Activated T-cell treated with anti-CD3 and anti-CD28 coated beads for 4 hours (primary cell): ENCODE measurements at regions not wholly inside any gene's neighbourhood (a gene's known extent, or its start where the extent isn't known, plus 50 kb on each side); places are given as distances from the start of the nearest gene placed in this dataset.
A peak's percentile ranks its signal among the peaks of the same experiment; 100 is the strongest.

Source experiments
- DNase-seq: peaks from one replicate; pipeline ENCODE4 v3.0.0-alpha.2; 2020

DNA sequence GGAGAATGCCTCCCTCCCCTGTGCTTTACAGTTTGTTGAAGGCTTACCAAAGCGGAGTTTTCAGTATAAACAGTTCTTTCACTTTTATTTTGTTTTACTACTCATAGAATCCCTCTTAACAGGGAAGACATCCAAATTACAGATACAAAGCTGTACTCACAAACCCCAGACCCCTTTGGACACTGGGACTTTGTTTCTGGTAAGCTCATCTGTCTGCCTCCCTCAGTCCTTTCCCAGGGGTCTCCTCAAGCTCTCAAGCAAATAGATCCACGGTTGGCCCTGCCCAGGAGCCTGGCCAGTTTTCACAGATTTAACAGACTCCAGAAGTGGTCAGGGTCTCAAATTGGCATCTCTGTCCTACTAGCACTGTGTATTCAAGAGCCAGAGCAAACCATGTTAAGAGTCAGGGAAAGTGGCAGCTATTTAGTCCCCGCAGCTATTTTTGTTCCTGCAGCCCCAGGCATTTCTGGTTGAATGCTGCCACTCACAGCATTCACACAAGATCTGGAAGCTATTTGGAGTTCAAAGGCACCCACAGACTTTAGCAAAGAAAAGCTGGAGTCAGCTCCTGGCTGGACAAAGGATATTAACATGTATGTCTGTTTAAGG is 54.2 kb downstream of the TMEM100 start:
- DNase-seq: no peak

DNA sequence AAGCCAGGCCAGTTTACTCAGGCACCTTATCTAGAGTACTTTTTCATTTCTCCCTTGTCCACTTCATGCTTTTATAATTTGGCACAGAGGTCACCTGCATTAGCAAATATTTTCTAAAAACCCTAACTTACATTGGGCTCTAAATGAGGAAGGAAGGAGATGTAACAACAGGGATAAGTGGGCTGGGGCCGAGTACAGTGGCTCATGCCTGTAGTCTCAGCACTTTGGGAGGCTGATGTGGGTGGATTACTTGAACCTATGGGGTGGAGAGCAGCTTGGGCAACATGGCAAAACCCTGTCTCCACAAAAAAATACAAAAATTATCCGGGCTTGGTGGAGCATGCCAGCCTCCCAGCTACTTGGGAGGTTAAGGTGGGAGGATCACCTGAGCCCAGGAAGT is 55.9 kb downstream of the TMEM100 start:
- DNase-seq: no peak

DNA sequence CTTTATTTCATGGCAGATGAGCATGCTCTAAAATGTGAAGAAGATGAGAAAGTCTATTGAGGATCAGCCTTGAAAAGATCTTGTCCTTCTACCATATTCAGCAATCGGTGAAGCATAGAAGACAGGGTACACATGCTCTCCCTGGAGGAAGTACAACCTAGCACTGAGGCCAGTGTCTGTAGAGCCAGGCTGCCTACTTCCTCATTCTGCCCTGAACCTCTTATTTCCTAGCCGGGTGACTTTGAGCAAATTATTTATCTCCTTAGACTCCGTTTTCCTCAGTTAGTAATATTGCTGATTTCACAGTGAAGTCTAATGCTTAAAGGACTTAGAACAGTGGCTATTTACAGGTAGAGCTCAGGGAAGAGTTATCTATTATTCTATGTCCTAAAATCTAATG is 58.4 kb downstream of the TMEM100 start:
- no peak for DNase-seq

DNA sequence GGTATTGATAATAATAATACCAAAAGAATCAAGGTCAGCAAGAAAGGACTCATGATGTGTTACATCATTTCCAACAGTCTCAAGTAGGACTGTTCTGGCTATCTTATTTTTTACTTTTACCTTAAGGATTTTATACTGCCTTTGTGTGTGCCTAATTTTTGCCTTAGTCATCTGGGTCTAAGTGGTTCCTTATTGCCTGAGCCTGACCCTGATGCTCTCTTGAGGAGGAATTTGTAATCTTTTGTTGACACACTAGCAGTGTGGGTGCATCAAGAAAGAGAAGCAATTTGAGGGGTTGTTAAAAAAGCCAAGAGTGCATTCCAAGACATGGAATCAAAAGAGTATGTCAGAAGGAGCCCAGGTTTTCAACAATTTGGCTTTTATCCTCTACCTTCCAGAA is 59.3 kb downstream of the TMEM100 start:
- DNase-seq: no peak

DNA sequence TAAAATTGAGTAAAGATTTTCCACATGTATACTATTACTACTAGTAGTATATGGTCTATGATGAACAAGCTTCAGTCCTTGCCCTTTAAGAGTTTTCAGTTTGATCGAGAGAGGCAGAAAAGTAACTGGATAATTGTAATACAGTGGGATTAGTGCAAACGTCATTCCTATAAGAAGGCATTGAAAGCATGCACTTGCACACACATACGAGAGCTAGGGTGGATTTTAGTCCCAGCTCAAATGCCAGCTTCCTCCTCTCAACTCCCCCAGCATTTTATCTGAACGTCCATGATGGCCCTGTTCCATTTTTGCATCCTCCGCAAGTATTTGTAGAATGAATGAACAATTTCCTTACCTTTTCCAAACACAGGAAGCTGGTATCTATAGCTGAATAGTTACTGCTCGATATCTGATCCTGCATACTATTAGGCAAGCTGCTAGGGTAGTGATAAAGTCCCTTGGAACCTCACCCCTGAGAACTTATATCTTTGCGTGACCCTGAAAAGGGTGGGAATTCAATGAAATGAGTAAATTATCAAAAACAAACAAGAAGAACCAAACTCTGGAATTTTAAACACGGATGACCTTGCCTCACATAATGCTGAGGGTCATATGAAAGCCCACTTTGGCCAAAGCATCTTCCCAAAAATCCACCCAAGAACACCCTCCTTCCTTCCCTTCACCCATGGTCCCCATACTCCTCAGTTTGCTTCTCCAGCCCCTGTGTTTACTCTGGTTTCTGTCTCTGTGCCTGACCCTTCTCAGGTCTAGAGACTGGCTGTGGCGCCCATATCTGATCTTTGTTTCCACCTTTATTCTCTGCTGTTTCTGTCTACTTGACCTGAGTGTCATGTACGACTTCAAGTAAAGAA is 60.5 kb downstream of the TMEM100 start:
- no peak for DNase-seq

DNA sequence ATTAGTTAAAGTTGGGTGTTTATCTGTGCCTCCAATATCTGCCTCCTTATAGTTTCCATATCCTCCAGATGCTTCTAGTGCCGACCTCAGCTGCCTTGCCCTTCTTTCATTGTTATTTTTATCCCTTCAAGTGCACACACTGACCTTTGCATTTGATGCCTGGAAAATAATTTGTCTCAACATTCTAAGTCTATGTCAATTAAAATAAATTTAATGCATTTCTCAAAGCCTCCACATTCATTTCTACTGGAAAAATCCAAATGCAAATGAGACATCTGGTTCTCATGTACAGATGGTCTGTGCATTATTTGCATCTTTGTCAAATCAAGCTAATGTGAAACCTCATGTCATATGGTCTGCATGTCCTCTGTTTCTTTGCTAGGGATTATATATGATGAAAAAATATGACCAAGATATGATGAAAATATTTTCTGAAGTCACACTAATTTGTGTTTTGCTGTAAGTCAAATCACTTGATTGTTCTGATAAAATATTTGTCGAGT is 61.4 kb downstream of the TMEM100 start:
- no peak for DNase-seq

DNA sequence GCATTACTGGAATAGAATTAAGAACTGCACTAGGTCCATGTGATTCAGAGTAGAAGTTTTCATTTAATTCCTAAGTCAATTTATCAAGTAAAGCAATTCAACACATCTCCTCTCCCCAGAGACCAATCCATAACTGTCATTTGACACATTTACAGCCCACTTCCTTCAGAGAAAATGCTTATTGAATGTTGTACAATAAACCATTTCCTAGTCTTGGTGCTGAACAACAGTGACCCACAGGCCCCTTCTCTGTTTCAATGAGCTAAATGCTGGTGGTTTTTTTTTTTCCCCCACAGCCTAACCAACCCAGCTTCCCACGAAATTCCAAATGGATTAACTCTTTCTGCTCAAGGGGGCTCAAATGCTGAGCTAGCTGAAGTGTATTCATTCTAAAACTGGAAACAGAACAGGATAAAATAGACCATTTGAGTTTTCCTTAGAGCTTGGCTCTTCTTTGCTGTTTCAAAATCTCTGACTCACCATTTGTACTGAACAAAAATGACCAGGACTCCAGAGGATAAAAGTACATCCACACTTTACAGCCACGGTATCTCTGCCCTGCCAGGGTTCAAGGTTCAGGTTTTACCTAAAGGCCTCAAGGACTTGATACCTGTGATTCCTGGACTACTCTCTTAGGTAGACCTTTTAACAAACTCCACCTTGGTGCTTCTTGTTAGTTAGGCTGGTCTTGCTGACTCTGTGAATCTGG is 62.3 kb downstream of the TMEM100 start:
- DNase-seq: no peak

DNA sequence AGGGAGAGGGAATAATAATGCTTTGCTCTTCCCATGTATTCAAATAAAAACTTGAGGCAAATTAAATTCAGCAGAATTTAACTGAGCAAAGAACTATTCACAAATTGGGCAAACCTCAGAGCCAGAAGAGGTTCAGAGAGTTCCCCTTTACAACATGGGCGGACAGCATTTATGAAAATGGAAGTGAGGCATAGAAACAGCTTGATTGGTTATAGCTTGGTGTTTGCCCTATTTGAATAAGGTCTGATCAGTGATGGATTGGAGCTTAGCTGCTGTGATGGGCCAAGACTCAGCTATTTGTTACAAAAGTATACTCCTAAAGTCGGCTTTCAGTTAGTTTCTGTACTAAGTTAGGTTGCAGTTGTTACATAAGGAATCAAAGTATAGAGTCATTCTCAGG is 63.0 kb downstream of the TMEM100 start:
- no peak for DNase-seq

DNA sequence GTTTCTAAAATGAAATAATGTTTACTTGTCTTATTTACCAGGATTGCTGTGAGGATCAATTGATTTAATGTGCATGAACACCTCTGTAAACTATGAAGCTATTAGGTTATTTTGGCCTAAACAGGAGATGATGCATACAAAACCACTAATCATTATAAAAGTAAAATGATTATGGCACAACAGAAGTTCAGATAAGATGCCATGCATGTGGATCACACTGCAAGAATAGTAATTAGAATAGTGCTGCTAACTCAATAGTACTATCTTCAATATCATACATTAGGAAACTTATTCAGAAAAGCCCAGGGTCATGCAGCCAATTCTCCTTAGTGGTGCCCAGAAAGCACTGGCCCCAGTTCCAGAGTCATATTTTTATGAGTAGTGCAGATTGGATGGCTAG is 66.9 kb downstream of the TMEM100 start:
- DNase-seq: no peak

DNA sequence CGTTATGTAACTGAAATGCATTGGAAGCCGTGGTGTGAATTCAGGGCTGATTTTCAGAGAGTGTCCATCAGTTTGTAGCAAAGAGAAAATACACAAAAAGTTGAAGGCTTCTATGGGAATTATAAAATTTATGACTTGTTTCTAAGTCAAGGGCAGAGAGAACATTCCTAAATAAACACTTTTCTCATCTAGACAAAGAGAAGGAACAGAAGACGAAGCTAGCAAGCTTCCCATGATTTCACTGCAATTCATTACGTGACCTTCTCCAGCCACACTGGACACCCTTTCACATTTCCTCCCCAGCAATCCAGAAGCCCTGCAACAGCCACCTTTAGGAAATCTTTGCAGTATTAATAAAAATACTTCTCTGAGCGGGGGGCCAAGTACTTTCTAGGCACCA is 67.8 kb downstream of the TMEM100 start:
- no peak for DNase-seq

DNA sequence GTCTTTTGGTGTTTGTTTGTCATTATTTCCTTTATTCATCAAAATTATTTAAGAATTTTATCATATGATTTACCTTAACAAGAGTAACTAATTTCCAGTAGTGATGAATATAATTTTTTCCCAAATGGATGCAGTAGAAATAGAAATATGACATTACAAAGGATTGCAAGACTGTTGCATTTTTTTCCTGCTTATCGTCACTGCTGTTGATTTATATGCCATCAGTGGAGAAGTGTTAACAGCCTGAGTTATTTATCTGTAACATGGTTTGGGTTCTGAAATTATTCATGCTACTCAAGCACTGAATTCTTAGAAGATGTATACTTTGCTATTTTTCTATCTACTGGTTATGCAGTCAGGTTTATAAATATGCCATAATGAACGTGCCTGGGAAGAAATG is 68.6 kb downstream of the TMEM100 start:
- no peak for DNase-seq

DNA sequence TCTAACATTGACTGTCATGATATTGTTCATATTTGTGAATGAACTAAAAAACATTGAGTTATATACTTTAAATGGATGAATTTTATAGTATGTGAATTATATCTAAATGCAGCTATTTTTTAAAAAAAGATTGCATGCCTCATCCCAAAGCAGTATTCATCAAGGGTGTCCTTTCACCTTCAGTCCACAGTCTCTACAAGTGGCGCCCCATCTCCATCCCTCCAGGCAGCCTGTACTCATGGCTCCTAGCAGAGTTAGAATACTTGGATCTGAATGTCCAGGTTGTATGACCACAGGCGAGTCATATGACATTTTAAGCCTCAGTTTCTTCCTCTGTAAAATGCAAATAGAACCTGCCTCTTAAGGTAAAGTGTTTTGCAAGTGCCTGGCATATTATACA is 69.8 kb downstream of the TMEM100 start:
- no peak for DNase-seq

DNA sequence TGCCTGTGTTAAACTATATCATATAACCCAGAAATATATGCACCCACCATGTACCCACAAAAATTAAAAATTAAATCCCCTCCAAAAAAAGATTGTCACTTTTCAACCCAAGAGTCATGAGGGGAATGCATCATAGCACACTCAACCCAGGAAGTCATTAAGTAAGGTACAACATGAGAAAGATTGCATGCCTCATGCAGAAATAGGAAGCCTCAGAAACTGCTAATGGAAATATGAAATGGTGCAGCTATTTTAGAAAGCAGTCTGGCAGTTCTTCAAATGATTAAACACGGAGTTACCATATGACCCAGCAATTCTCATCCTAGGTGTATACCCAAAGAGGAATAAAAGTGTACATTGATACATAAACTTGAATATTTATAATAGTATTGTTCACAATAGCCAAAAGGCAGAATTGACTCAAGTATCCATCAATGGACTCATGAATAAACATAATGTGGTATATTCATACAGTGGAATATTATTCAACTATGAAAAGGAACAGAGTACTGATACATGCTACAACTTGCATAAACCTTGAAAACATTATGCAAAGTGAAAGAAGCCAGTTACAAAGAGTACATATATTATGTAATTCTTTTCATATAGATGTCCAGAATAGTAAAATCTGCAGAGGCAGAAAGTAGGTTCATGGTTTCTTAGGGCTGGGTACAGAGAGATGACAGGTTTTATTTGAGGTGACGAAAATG is 70.4 kb downstream of the TMEM100 start:
- no peak for DNase-seq

DNA sequence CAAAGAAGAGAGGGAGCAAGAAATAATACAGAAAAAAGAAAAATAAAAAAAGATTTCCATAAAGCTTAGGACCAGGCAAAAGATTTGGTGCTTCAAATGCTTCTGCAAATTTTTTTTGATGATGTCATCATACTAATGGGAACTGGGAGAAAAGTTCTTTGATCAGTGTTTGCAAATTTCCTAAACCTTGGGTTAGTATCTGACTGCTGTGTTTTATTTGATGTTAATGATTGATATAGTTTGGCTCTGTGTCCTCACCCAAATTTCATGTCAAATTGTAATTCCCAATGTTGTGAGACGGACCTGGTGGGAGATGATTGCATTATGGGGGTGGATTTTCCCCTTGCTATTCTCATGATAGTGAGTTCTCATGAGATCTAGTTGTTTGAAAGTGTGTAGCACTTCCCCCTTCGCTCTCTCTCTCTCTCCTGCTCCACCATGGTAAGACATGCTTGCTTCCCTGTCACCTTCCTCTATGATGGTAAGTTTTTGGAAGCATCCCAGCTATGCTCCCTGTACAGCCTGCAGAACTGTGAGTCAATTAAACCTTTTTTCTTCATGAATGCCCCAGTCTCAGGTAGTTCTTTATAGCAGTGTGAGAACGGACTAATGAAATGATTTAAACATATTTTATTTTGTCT is 72.6 kb downstream of the TMEM100 start:
- no peak for DNase-seq

DNA sequence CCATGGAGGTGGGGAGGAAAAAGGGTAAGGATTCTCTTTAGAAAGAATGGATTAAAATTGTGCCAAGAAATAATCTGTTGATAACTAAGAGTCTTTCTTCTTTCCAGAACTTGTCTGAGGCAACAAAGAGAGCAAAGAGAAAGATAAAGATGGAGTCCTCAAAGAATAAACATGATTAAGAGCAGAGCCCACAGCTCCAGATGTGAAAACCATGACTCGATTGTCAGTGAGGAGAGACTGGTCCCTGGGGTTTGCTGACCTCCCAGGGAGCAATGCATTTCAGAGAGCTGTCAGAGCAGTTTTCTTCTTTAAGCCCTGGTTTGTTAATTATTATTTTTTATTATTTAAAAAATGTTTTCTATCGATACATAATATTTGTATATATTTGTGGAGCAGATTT is 74.6 kb downstream of the TMEM100 start:
- no peak for DNase-seq

DNA sequence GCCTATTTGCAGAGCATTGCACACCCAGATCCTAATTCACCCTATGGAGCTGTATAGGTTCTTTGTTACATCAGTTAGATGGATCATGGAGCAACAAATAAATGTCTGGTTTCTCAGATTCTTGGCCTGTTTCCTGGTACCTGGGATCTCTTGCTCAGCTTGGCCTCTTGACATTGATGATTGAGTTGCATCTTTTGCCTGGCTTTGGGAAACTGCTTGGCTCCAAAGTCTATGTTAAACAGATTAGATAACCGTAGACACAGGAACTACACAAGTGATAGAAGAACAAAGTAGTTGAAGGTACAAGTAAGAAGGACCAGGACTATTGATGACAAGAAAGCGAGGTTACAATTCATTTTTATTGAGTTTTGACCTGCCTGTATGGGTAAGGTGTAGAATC is 77.3 kb downstream of the TMEM100 start:
- DNase-seq: no peak

DNA sequence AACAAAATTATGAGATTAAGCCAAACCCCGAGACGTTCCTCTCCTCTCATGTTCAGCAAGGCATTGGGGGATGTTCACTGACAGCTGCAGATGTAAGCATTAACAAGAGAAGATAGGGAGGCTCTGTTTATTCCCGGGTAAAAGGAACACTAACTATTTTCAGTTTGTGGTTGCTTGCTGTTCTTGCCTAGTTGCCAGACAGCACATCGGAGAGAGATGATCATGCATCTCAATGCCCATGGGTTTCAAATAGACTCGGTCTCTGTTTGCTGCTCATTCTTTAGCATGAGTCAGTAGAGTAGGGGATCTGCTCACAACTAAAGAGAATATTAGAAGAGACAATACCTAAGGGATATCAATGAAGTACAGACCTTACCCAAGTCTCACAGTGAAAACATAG is 78.3 kb downstream of the TMEM100 start:
- DNase-seq: no peak

DNA sequence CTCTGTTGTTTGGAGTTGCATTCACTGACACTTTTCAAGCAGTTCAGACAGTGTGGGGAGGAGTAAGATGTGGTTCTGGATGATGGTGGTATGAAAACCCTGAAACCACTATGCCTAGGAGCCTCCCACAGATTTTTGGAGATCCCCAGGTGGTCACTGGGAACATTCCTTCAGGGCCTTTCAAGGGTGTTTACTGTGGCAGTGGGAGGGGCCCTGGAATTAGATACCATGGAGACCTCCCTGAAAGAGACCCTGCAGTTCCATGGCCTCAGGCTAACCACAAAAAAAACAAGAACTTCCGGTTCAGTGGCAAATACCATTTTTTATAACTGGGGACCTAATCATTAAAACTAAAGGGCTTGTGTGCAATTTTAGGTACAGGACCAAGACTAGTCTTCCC is 79.9 kb downstream of the TMEM100 start:
- no peak for DNase-seq

DNA sequence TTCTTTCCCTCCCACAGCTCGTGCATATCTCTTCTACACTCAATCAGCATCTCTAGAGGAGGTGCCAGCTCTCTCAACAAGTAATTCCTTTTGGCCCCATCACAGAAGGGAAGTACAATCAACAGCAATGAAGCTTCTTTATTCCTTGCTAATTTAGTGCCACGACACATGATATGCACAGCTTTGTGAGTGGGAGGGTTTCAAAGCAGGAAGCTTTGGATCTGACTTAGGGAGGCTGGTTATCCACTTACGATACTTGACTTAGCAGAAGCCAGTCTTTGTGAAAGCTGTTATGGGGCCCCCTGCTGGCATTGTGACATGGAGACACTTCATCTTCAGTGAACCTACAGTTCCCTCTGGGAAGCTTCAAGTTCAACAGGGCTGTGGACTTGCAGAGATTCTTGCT is 81.0 kb downstream of the TMEM100 start:
- peak; percentile 2 for DNase-seq

DNA sequence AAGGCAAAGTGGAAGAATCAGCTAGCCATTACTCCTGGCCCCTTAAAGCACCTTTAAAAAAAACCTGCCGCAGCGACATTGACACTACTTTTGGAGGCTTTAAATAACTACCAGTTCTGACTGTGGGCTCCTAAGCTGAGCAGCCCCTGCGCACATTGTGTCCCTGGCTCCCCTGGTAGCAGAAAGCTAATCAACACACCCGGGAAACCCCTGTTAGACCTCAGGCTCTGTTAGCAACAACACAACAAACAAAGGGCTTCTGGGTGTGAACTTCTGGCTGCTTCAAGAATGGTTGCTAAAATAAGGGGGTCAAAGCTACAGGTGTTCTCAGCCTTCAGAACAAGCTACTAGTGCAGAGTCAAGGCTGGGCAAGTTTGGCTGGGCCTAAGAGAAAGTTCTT is 83.6 kb downstream of the TMEM100 start:
- no peak for DNase-seq

DNA sequence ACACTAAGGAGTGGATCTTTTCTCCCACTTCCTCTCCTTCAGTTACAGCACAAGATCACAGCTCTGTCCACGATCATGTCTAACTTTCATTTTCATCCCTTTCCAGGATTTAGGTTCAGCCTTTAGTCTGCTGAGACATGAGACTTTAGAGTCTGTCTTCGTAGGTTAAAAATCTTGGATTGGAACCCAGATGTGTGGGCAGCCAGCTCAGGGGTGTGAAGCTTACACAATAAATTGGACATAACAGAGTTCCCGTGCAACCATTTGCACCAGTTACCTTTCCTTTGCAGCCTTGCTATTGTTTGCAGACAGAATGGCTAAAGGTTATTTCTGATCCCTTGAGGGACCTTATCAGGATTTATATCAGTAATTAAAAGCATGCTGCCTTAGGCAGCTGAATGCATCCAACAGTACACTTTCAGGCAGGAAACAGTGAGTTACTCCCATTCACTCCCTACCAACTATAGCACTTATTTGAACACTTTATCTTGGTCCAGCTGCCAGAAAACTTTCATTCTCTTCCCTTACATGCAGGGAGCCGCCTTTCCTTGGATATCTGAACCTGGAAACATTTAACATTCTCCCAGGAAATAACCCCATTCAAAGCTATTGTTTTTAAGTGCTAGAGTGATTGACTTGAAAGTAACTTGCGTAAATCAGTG is 87.3 kb downstream of the TMEM100 start:
- no peak for DNase-seq

DNA sequence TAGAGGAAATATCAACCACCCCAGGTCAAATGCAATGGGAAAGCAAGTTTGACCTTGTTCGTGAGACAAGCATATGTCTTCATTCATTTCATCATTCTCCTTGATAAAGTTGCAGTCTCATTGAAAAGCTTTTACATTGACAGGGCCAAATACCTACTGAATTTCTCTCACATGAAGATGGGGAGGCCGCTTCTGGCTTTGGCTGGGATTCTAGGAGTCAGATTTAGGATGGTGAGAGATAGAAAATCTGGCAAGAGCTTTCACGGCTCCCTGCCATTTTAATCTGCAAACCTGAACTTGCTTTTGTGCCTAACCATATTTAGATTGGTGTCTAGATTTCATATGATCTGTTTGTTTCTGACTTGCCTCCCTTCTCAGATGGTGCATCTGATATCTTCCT is 88.0 kb downstream of the TMEM100 start:
- DNase-seq: no peak
